ENCODE measurements at regions not wholly inside any gene's neighbourhood (a gene's known extent, or its start where the extent isn't known, plus 50 kb on each side); places are given as distances from the start of the nearest gene placed in this dataset.

GRCh38 chr1:22241250-22241649 lies 98.4 kb upstream of the WNT4 start:
- no peak for TF ChIP-seq EZH2 (optimal IDR thresholded peaks at IDR 0.05; ENCODE audit: low read depth, low read length)
- no peak for TF ChIP-seq CTCF (IDR thresholded peaks at IDR 0.05; ENCODE audit: low read length)
- TF ChIP-seq EZH2phosphoT487 (IDR thresholded peaks at IDR 0.05; ENCODE audit: low read length) = no peak

Data from MM.1S (cell line).